ENCODE measurements at regions not wholly inside any gene's neighbourhood (a gene's known extent, or its start where the extent isn't known, plus 50 kb on each side); places are given as distances from the start of the nearest gene placed in this dataset.
"Not testable (repeated sequence)": the region's sequence is repeated elsewhere in the genome, so short reads cannot be mapped to it uniquely, and the experiment has no call there.

- Mint-ChIP-seq H3K27me3 (peaks cover 9% of the 10 kb centered on the region), H3K4me1 (ENCODE audit: low read depth) (no peaks in the 10 kb centered on the region), H3K36me3 (ENCODE audit: low read depth) (no peaks in the 10 kb centered on the region), H3K9me3 (no peaks in the 10 kb centered on the region), H3K27ac (no peak overlapping the region), H3K4me3 (no peak overlapping the region)
- intact Hi-C loops (cut with micrococcal nuclease), result no loop called here
These were observed 134.4 kb downstream of the ZNF608 start for GRCh38 chr5:124612023-124612422.

DNA sequence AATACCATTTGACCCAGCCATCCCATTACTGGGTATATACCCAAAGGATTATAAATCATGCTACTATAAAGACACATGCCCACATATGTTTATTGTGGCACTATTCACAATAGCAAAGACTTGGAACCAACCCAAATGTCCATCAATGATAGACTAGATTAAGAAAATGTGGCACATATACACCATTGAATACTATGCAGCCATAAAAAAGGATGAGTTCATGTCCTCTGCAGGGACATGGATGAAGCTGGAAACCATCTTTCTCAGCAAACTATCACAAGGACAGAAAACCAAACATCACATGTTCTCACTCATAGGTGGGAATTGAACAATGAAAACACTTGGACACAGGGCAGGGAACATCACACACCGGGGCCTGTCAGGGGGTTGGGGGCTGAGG is 135.2 kb downstream of the ZNF608 start:
- intact Hi-C loops (cut with micrococcal nuclease); H3K27me3 Mint-ChIP-seq; H3K27ac Mint-ChIP-seq; H3K36me3 Mint-ChIP-seq (ENCODE audit: low read depth); H3K9me3 Mint-ChIP-seq; H3K4me1 Mint-ChIP-seq (ENCODE audit: low read depth); H3K4me3 Mint-ChIP-seq: not testable (repeated sequence)

GRCh38 chr5:124609685-124610084 is 136.8 kb downstream of the ZNF608 start:
- intact Hi-C loops (cut with micrococcal nuclease); H3K36me3 Mint-ChIP-seq (ENCODE audit: low read depth); H3K4me3 Mint-ChIP-seq; H3K9me3 Mint-ChIP-seq; H3K27ac Mint-ChIP-seq; H3K4me1 Mint-ChIP-seq (ENCODE audit: low read depth); H3K27me3 Mint-ChIP-seq: not testable (repeated sequence)

DNA sequence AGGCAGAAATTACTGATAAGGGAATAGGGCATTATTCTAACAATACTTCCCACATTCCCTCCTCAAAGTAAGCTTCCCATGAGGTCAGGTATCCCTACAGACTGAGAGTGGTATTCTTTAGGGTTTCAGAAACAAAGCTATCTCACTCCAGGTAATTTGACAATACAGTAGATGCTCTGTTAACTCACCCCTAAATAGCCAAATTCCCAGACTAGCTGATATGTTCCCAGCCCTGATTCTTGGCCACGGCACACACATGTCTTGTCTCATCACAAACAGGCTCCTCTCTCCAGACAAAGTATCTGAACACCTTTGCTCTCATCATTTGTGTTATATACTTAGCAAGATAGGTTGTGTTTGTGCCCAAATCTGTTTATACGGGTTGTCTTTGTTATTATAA is 139.9 kb downstream of the ZNF608 start:
- H3K4me3 Mint-ChIP-seq, result no peak overlapping the region
- no peaks in the 10 kb centered on the region for H3K36me3 Mint-ChIP-seq (ENCODE audit: low read depth)
- H3K4me1 Mint-ChIP-seq (ENCODE audit: low read depth), result no peaks in the 10 kb centered on the region
- intact Hi-C loops (cut with micrococcal nuclease), result no loop called here
- H3K9me3 Mint-ChIP-seq, result no peaks in the 10 kb centered on the region
- H3K27ac Mint-ChIP-seq, result no peak overlapping the region
- H3K27me3 Mint-ChIP-seq, result peaks cover 9% of the 10 kb centered on the region

- H3K4me1 Mint-ChIP-seq (ENCODE audit: low read depth), result no peaks in the 10 kb centered on the region
- H3K9me3 Mint-ChIP-seq, result no peaks in the 10 kb centered on the region
- H3K27me3 Mint-ChIP-seq, result peaks cover 9% of the 10 kb centered on the region
- H3K36me3 Mint-ChIP-seq (ENCODE audit: low read depth), result no peaks in the 10 kb centered on the region
- no peak overlapping the region for H3K27ac Mint-ChIP-seq
- intact Hi-C loops (cut with micrococcal nuclease), result no loop called here
- H3K4me3 Mint-ChIP-seq, result no peak overlapping the region
These were observed 140.3 kb downstream of the ZNF608 start for GRCh38 chr5:124606093-124606492.

DNA sequence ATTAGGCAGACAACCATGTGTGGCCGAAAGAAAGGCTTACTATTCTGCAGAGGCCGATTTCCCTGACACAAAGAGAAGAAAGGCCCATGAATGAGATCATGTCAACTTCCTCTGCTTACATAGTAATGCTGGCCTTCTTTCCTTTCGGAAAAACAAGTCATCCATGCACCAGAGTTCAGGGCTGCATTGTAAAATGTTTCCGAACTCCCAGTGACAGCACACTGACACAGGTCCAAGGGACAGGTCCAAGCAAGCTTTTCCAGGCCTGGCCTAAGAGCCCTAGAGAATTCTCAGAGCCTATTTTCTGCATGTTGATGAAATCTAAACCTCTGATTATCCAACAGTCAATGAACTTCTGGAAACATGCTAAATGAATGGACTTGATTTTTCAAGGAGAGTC is 140.9 kb downstream of the ZNF608 start:
- Mint-ChIP-seq H3K4me3 (no peak overlapping the region), H3K4me1 (ENCODE audit: low read depth) (no peaks in the 10 kb centered on the region), H3K27ac (no peak overlapping the region), H3K9me3 (no peaks in the 10 kb centered on the region), H3K36me3 (ENCODE audit: low read depth) (no peaks in the 10 kb centered on the region), H3K27me3 (peaks cover 6% of the 10 kb centered on the region)
- intact Hi-C loops (cut with micrococcal nuclease), result no loop called here

- H3K4me3 Mint-ChIP-seq, result no peak overlapping the region
- H3K27ac Mint-ChIP-seq, result no peak overlapping the region
- no peaks in the 10 kb centered on the region for H3K4me1 Mint-ChIP-seq (ENCODE audit: low read depth)
- no peaks in the 10 kb centered on the region for H3K9me3 Mint-ChIP-seq
- H3K27me3 Mint-ChIP-seq, result peaks cover 6% of the 10 kb centered on the region
- H3K36me3 Mint-ChIP-seq (ENCODE audit: low read depth), result no peaks in the 10 kb centered on the region
- intact Hi-C loops (cut with micrococcal nuclease), result no loop called here
These were observed 142.0 kb downstream of the ZNF608 start for GRCh38 chr5:124604419-124604818.

DNA sequence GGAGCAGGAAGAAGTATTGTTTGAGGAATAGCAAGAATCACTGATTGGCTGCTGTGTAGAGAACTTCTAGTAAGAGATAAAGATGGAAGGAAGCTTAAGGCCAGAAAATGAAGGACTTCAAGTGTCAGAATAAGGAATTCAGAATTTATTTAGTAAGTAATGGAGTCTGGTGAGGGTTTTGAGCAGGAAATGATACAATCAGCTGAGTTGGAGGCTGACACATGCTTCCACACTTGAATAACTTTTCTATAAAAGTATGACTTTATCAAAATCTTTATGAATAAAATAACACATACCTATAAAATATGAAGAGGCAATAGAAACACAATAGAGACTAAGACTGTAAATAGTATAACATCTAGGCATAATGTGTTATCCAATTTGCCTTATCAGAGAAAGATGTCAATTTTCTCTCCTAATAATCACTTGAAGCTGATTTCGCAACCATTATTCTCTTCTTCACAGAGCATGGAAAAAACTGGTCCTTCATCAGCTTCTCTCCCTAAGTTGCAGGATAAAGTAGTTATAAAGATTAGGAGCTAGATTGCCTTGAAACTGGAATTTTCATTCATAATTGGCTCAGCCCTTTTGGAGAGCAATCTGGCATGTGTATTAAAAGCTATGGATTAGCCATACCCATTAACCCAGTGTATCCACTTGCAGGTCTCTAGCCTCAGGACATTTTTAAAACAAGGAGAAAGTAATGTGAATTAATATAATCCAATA is 143.4 kb downstream of the ZNF608 start:
- Mint-ChIP-seq H3K4me3 (no peak overlapping the region), H3K9me3 (no peaks in the 10 kb centered on the region), H3K4me1 (ENCODE audit: low read depth) (no peaks in the 10 kb centered on the region), H3K27me3 (peaks cover 5% of the 10 kb centered on the region), H3K27ac (no peak overlapping the region), H3K36me3 (ENCODE audit: low read depth) (no peaks in the 10 kb centered on the region)
- intact Hi-C loops (cut with micrococcal nuclease), result no loop called here

DNA sequence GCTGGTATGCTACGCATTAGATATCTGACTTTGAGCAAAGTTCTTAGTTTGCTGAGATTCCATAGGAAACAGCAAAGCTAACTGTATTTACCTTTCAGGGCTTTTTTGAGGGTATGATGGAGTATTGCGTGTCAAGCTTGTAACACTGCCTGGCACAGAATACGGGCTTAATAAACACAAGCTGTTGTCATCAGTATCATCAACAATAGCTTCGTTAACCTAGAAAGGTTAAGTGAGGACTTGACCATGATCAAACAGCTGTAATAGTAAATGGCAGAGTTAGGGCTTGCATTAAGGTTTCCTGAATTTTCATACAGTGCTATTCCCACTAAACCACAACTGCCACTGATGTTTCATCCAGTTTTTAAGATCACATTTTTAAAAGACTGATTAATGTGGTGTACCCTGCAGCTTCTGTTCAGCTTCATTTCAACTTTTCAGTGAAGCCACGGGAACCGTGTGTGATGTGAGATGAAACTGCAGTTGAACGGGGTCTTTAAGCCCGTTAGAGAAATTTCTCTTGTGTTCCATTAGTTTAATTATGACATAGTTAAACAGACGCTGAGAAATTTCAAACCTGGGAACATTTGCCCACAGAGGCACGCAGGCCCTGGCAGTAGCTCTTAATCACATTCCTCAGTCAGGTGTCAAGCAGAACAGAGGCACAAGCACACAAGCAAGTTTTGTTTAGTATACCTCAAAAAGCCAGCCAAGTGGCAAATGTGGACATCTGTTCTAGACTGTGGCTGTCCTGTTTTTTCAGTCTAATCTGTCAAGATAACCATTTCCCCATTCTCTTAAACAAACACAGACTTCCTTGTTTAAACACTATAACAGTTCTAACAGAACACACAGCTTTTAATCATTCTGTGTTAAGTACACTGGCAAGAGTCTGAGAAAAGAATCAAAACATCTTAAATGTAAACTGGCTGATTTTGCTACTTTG is 147.1 kb downstream of the ZNF608 start:
- Mint-ChIP-seq H3K4me1 (ENCODE audit: low read depth) (no peaks in the 10 kb centered on the region), H3K27ac (no peak overlapping the region), H3K9me3 (no peaks in the 10 kb centered on the region), H3K27me3 (peaks cover 2% of the 10 kb centered on the region), H3K36me3 (ENCODE audit: low read depth) (no peaks in the 10 kb centered on the region), H3K4me3 (no peak overlapping the region)
- intact Hi-C loops (cut with micrococcal nuclease), result no loop called here

GRCh38 chr5:124596595-124597421 is 149.6 kb downstream of the ZNF608 start:
- Mint-ChIP-seq H3K27ac (no peak overlapping the region), H3K9me3 (no peaks in the 10 kb centered on the region), H3K4me3 (no peak overlapping the region), H3K36me3 (ENCODE audit: low read depth) (no peaks in the 10 kb centered on the region), H3K27me3 (no peaks in the 10 kb centered on the region), H3K4me1 (ENCODE audit: low read depth) (no peaks in the 10 kb centered on the region)
- intact Hi-C loops (cut with micrococcal nuclease), result no loop called here

DNA sequence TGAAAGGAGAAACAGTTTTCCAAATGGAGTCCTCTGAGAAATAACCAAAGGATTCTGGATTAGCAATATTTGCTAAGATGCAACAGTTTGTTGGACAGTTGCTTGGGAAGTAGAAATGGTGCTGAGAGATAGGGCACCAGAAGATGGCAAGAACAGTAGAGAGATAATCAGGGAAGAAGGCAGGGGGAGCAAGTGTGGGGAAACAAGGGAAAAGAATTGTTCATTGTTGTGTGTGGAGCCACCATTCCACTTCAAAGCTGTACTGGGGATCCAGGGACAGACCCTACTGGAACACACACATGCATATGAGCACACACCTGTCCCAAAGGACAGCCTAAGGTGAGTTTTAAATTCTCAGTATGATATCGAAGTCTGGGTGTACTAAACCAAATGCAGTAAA is 152.5 kb downstream of the ZNF608 start:
- H3K9me3 Mint-ChIP-seq, result no peaks in the 10 kb centered on the region
- H3K4me1 Mint-ChIP-seq (ENCODE audit: low read depth), result no peaks in the 10 kb centered on the region
- no peak overlapping the region for H3K4me3 Mint-ChIP-seq
- H3K27me3 Mint-ChIP-seq, result no peaks in the 10 kb centered on the region
- H3K36me3 Mint-ChIP-seq (ENCODE audit: low read depth), result no peaks in the 10 kb centered on the region
- H3K27ac Mint-ChIP-seq, result no peak overlapping the region
- intact Hi-C loops (cut with micrococcal nuclease), result no loop called here

DNA sequence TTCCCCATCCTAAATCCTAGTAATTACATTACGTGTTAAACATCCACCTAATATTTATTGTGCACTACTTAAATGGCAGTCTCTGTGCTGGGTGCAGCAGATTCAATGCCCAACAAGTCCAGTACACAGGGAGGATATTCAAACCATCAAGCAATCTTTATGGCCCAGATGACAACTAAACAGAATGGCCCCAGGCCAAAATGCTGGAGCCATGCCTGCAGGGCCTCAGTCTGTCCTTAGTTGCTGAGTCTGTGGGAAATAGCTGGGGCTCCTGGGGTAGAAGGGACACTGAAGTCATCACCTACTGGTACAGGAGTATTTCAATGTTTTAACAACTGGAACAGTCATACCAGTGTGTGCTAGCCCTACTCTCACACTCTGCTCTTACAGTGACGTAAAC is 153.5 kb downstream of the ZNF608 start:
- H3K4me1 Mint-ChIP-seq (ENCODE audit: low read depth), result no peaks in the 10 kb centered on the region
- no peaks in the 10 kb centered on the region for H3K27me3 Mint-ChIP-seq
- intact Hi-C loops (cut with micrococcal nuclease), result no loop called here
- no peak overlapping the region for H3K27ac Mint-ChIP-seq
- no peaks in the 10 kb centered on the region for H3K9me3 Mint-ChIP-seq
- no peaks in the 10 kb centered on the region for H3K36me3 Mint-ChIP-seq (ENCODE audit: low read depth)
- no peak overlapping the region for H3K4me3 Mint-ChIP-seq

DNA sequence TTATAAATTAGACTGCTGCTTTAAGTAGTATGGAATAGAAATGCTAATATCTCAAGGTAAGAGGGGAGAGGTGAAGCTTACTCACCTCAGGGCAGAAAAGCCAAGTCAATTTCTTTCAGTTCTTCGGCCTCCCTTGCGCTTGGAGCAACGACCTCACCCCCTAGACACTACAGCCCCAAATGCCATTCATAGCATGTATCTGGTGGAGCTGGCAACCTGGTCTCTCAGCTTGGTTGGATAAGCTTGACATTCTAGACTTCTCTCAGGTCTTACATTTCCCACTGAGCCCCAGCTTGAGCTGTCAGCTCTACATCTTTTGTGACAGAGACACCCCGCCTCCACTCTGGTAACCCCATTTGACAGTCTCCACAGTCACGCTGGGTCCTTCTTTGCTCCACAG is 154.9 kb downstream of the ZNF608 start:
- no peaks in the 10 kb centered on the region for H3K4me1 Mint-ChIP-seq (ENCODE audit: low read depth)
- H3K27ac Mint-ChIP-seq, result no peak overlapping the region
- no peaks in the 10 kb centered on the region for H3K9me3 Mint-ChIP-seq
- H3K27me3 Mint-ChIP-seq, result no peaks in the 10 kb centered on the region
- no peak overlapping the region for H3K4me3 Mint-ChIP-seq
- intact Hi-C loops (cut with micrococcal nuclease), result no loop called here
- H3K36me3 Mint-ChIP-seq (ENCODE audit: low read depth), result no peaks in the 10 kb centered on the region

- peaks cover 3% of the 10 kb centered on the region for H3K9me3 Mint-ChIP-seq
- H3K36me3 Mint-ChIP-seq (ENCODE audit: low read depth), result no peaks in the 10 kb centered on the region
- H3K27me3 Mint-ChIP-seq, result peaks cover under 1% of the 10 kb centered on the region
- H3K27ac Mint-ChIP-seq, result no peak overlapping the region
- no peaks in the 10 kb centered on the region for H3K4me1 Mint-ChIP-seq (ENCODE audit: low read depth)
- intact Hi-C loops (cut with micrococcal nuclease), result no loop called here
- H3K4me3 Mint-ChIP-seq, result no peak overlapping the region
These were observed 155.8 kb downstream of the ZNF608 start for GRCh38 chr5:124590686-124591085.
